Mesendoderm (in vitro differentiated cells): ENCODE measurements at regions not wholly inside any gene's neighbourhood (a gene's known extent, or its start where the extent isn't known, plus 50 kb on each side); places are given as distances from the start of the nearest gene placed in this dataset.
A peak's percentile ranks its signal among the peaks of the same experiment; 100 is the strongest.

Experiments
- DNase-seq: peaks from one replicate; pipeline ENCODE4 v3.0.0; 2013
- H2AK5ac ChIP-seq: 2 replicates; pipeline ENCODE4 v1.6.1; 2013; ENCODE audit warnings: low read length, inconsistent platforms
- H2BK120ac ChIP-seq: 2 replicates; pipeline ENCODE4 v1.6.1; 2013; ENCODE audit warnings: low read depth, mild to moderate bottlenecking, low read length, moderate library complexity, mixed read lengths
- H2BK15ac ChIP-seq: replicated peaks from 2 replicates; pipeline ENCODE4 v1.6.1; 2013; ENCODE audit warnings: low read depth, mild to moderate bottlenecking, moderate library complexity
- H2BK5ac ChIP-seq: 2 replicates; pipeline ENCODE4 v1.6.1; 2013; ENCODE audit warnings: low read length, inconsistent platforms
- H3K18ac ChIP-seq: 2 replicates; pipeline ENCODE4 v1.6.1; 2013; ENCODE audit warnings: mild to moderate bottlenecking, low read length, mixed read lengths
- H3K23ac ChIP-seq: one replicate; pipeline ENCODE4 v1.6.1; 2013; ENCODE audit warnings: low read length
- H3K27ac ChIP-seq: 2 replicates; pipeline ENCODE4 v1.5.1; 2013; ENCODE audit warnings: low read depth, mild to moderate bottlenecking, inconsistent platforms, low read length, moderate library complexity
- H3K27me3 ChIP-seq: 2 replicates; pipeline ENCODE4 v1.6.1; 2013; ENCODE audit warnings: low read length, control low read depth, mild to moderate bottlenecking, inconsistent platforms; ENCODE audit not compliant: insufficient read depth, poor library complexity
- H3K36me3 ChIP-seq: 2 replicates; pipeline ENCODE4 v1.6.1; 2013; ENCODE audit warnings: low read length, inconsistent platforms; ENCODE audit not compliant: control insufficient read depth, insufficient read depth
- H3K4ac ChIP-seq: one replicate; pipeline ENCODE4 v1.6.1; 2013; ENCODE audit warnings: low read depth, mild to moderate bottlenecking, low read length, moderate library complexity
- H3K4me1 ChIP-seq: 2 replicates; pipeline ENCODE4 v1.6.1; 2013; ENCODE audit warnings: low read depth, low read length, inconsistent platforms; ENCODE audit not compliant: control insufficient read depth
- H3K4me2 ChIP-seq: 2 replicates; pipeline ENCODE4 v1.6.1; 2013; ENCODE audit warnings: low read length
- H3K4me3 ChIP-seq: 2 replicates; pipeline ENCODE4 v1.5.1; 2013; ENCODE audit warnings: mild to moderate bottlenecking, low read length
- H3K56ac ChIP-seq: one replicate; pipeline ENCODE4 v1.6.1; 2013; ENCODE audit warnings: low read length
- H3K79me1 ChIP-seq: 2 replicates; pipeline ENCODE4 v1.6.1; 2013; ENCODE audit warnings: low read length, inconsistent platforms
- H3K79me2 ChIP-seq: 2 replicates; pipeline ENCODE4 v1.6.1; 2013; ENCODE audit warnings: mild to moderate bottlenecking, low read length; ENCODE audit not compliant: control insufficient read depth, insufficient read depth
- H3K9ac ChIP-seq: 2 replicates; pipeline ENCODE4 v1.6.1; 2013; ENCODE audit warnings: low read length, inconsistent platforms
- H4K5ac ChIP-seq: one replicate; pipeline ENCODE4 v1.6.1; 2013; ENCODE audit warnings: low read length
- H4K8ac ChIP-seq: one replicate; pipeline ENCODE4 v1.6.1; 2013; ENCODE audit warnings: low read depth, mild to moderate bottlenecking, control low read depth, low read length, moderate library complexity
- WGBS: extraction: QIAGEN DNeasy Blood & Tissue Kit; methylation state at CpG from one replicate; pipeline ENCODE4 v1.1.7; 2013; ENCODE audit warnings: low lambda C conversion rate, missing lambda C conversion rate; ENCODE audit not compliant: insufficient coverage; ENCODE audit errors: extremely low coverage; 5-methylcytosine and 5-hydroxymethylcytosine counted together

DNA sequence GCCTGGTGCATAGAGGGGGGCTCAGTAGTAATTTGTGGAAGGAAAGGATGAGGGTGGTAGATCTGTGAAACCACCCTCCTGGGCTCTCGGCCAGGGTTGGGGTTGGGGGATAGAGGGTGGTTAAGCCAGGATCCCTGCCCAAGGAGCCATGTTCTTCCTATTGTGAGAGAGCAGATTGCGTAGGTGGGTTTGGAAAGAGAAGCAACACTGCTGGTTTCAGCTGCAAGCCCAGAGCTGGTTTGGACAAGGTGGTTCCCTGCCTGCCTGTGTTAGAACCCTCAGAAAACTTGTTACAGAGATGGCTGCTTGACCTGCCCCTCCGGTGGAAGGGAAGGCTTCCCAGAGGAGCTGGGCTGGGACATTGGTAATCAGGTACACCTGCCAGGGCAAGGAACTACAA, 131.2 kb upstream of the HAND1 start:
- Histone ChIP-seq H3K27ac (no peak overlapping the region), H3K4ac (no peak overlapping the region), H3K27me3 (peaks cover 4% of the 10 kb centered on the region), H3K4me3 (no peak overlapping the region), H2BK5ac (peak overlapping the region; percentile 56), H4K5ac (no peak overlapping the region), H3K56ac (peak overlapping the region; percentile 58), H3K79me2 (no peaks in the 10 kb centered on the region), H4K8ac (no peak overlapping the region), H3K18ac (peak overlapping the region; percentile 22), H3K4me1 (peaks cover 27% of the 10 kb centered on the region), H3K4me2 (no peak overlapping the region), H3K79me1 (no peaks in the 10 kb centered on the region), H2AK5ac (peak overlapping the region; percentile 87), H3K9ac (no peak overlapping the region), H2BK15ac (no peak overlapping the region), H3K36me3 (no peaks in the 10 kb centered on the region), H3K23ac (no peak overlapping the region), H2BK120ac (no peak overlapping the region)
- DNase-seq, result no peak
- no CpG with 5 or more reads among the region's 3 CpGs for WGBS

GRCh38 chr5:154608531-154609011, 130.5 kb upstream of the HAND1 start:
- DNase-seq, result peak; percentile 91
- Histone ChIP-seq H3K4me3 (no peak overlapping the region), H3K79me2 (no peaks in the 10 kb centered on the region), H4K5ac (no peak overlapping the region), H3K27me3 (peaks cover 4% of the 10 kb centered on the region), H4K8ac (no peak overlapping the region), H3K4me1 (peaks cover 27% of the 10 kb centered on the region), H2BK5ac (peak overlapping the region; percentile 53), H3K18ac (peak overlapping the region; percentile 22), H2AK5ac (no peak overlapping the region), H3K23ac (no peak overlapping the region), H3K27ac (no peak overlapping the region), H2BK15ac (no peak overlapping the region), H3K79me1 (no peaks in the 10 kb centered on the region), H3K9ac (no peak overlapping the region), H2BK120ac (peak overlapping the region; percentile 77), H3K4ac (no peak overlapping the region), H3K4me2 (no peak overlapping the region), H3K56ac (peak overlapping the region; percentile 59), H3K36me3 (no peaks in the 10 kb centered on the region)
- WGBS, result no CpG with 5 or more reads among the region's 7 CpGs

- H3K27ac ChIP-seq, result no peak overlapping the region
- peaks cover 4% of the 10 kb centered on the region for H3K27me3 ChIP-seq
- H3K9ac ChIP-seq, result no peak overlapping the region
- no peaks in the 10 kb centered on the region for H3K79me1 ChIP-seq
- H3K23ac ChIP-seq, result no peak overlapping the region
- no peak overlapping the region for H2BK120ac ChIP-seq
- no CpG with 5 or more reads among the region's 4 CpGs for WGBS
- H2BK15ac ChIP-seq, result no peak overlapping the region
- peak overlapping the region; percentile 66 for H3K4ac ChIP-seq
- DNase-seq, result no peak
- H3K79me2 ChIP-seq, result no peaks in the 10 kb centered on the region
- H2BK5ac ChIP-seq, result peak overlapping the region; percentile 8
- no peaks in the 10 kb centered on the region for H3K36me3 ChIP-seq
- no peak overlapping the region for H4K8ac ChIP-seq
- no peak overlapping the region for H3K4me2 ChIP-seq
- H4K5ac ChIP-seq, result no peak overlapping the region
- peak overlapping the region; percentile 3 for H3K18ac ChIP-seq
- H3K56ac ChIP-seq, result peak overlapping the region; percentile 56
- no peak overlapping the region for H3K4me3 ChIP-seq
- H3K4me1 ChIP-seq, result peaks cover 27% of the 10 kb centered on the region
- H2AK5ac ChIP-seq, result peak overlapping the region; percentile 86
Observed at GRCh38 chr5:154607746-154608145, 129.7 kb upstream of the HAND1 start.

GRCh38 chr5:154606246-154606645, 128.2 kb upstream of the HAND1 start:
- no peak overlapping the region for H2BK120ac ChIP-seq
- H3K27ac ChIP-seq, result peak overlapping the region; percentile 65
- peak overlapping the region; percentile 91 for H2AK5ac ChIP-seq
- H2BK15ac ChIP-seq, result no peak overlapping the region
- peaks cover 4% of the 10 kb centered on the region for H3K27me3 ChIP-seq
- H3K4me1 ChIP-seq, result peaks cover 26% of the 10 kb centered on the region
- no peaks in the 10 kb centered on the region for H3K79me2 ChIP-seq
- H3K4ac ChIP-seq, result peak overlapping the region; percentile 65
- no peak overlapping the region for H3K4me2 ChIP-seq
- peak overlapping the region; percentile 23 for H3K9ac ChIP-seq
- H3K56ac ChIP-seq, result peak overlapping the region; percentile 86
- H3K4me3 ChIP-seq, result no peak overlapping the region
- peak; percentile 76 for DNase-seq
- no CpG with 5 or more reads among the region's 4 CpGs for WGBS
- no peak overlapping the region for H3K23ac ChIP-seq
- H3K79me1 ChIP-seq, result no peaks in the 10 kb centered on the region
- peak overlapping the region; percentile 36 for H2BK5ac ChIP-seq
- no peak overlapping the region for H4K8ac ChIP-seq
- no peak overlapping the region for H4K5ac ChIP-seq
- H3K18ac ChIP-seq, result peak overlapping the region; percentile 35
- no peaks in the 10 kb centered on the region for H3K36me3 ChIP-seq

DNA sequence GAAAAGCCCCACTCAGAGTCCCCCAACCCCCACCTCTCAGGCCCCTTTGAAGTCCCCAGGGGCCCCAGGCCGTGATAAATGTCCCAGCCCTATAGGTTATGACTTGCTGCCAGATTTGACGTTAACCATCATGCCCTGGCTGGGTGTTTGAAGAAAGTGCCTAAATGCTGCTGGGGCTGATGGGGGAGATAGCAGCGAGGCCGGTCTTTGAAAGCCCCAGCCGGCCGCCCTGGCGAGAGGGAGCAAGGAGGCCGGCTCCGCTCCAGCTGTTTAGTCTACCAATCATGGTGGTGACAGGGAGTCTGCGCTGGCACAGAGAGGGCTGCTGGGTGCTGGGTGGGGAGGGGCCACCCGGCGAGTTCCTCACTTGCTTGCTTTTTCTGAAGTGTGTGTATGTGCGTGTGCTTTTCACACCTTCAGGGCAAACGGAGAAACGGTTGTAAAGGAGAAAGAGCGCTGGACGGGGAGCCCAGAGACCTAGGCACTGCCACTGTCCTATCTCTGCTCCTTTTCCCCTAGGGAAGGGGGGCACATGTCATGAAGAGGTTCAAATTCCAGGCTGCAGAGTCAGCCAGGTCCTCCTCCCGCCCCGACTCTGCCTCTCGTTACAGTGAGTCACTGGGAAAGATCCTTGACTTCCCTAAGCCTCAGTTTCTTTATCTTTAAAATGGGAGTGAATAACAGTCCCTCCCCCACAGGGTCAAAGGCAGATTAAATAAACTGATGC, 126.1 kb upstream of the HAND1 start:
- peak overlapping the region; percentile 1 for H3K4me2 ChIP-seq
- H3K4me1 ChIP-seq, result peaks cover 21% of the 10 kb centered on the region
- no peak overlapping the region for H3K27ac ChIP-seq
- no peak overlapping the region for H2BK15ac ChIP-seq
- WGBS, result no CpG with 5 or more reads among the region's 20 CpGs
- peak overlapping the region; percentile 6 for H3K4ac ChIP-seq
- peak overlapping the region; percentile 49 for H3K56ac ChIP-seq
- H3K18ac ChIP-seq, result peak overlapping the region; percentile 29
- H4K5ac ChIP-seq, result no peak overlapping the region
- H2BK120ac ChIP-seq, result no peak overlapping the region
- no peak overlapping the region for H3K4me3 ChIP-seq
- H3K36me3 ChIP-seq, result no peaks in the 10 kb centered on the region
- H4K8ac ChIP-seq, result no peak overlapping the region
- no peaks in the 10 kb centered on the region for H3K79me1 ChIP-seq
- H3K79me2 ChIP-seq, result no peaks in the 10 kb centered on the region
- DNase-seq, result peak; percentile 86
- no peak overlapping the region for H3K23ac ChIP-seq
- H2AK5ac ChIP-seq, result no peak overlapping the region
- H3K27me3 ChIP-seq, result no peaks in the 10 kb centered on the region
- peak overlapping the region; percentile 22 for H3K9ac ChIP-seq
- no peak overlapping the region for H2BK5ac ChIP-seq
